ENCODE measurements at regions not wholly inside any gene's neighbourhood (a gene's known extent, or its start where the extent isn't known, plus 50 kb on each side); places are given as distances from the start of the nearest gene placed in this dataset.

- Histone ChIP-seq H3K4ac (ENCODE audit: low read depth, low read length) (no peak overlapping the region), H3K9me3 (ENCODE audit: control insufficient read depth, low read depth, low read length) (no peaks in the 10 kb centered on the region), H3K23ac (ENCODE audit: insufficient read length, low read depth, low read length) (no peak overlapping the region), H3K27ac (ENCODE audit: insufficient read length, low read depth, low read length) (no peak overlapping the region), H2BK20ac (ENCODE audit: low read depth, low read length, poor library complexity, severe bottlenecking) (no peak overlapping the region), H3K18ac (ENCODE audit: insufficient read length, low read depth, low read length) (no peak overlapping the region), H4K91ac (ENCODE audit: insufficient read length, low read depth, low read length) (no peak overlapping the region), H3K79me1 (ENCODE audit: insufficient read depth, low read depth, low read length, poor library complexity, severe bottlenecking) (no peaks in the 10 kb centered on the region), H3K4me2 (ENCODE audit: insufficient read depth, insufficient read length, low read length) (no peak overlapping the region), H2BK120ac (ENCODE audit: low read depth, low read length, poor library complexity, severe bottlenecking) (no peak overlapping the region), H3K4me1 (ENCODE audit: insufficient read depth, low read length) (no peaks in the 10 kb centered on the region), H3K14ac (ENCODE audit: insufficient read depth, low read length) (no peak overlapping the region), H4K8ac (replicated peaks; ENCODE audit: insufficient read length, low read depth, low read length) (no peak overlapping the region), H4K5ac (ENCODE audit: insufficient read length, low read depth, low read length) (no peak overlapping the region), H2BK12ac (ENCODE audit: insufficient read length, low read depth, low read length) (no peak overlapping the region), H4K20me1 (ENCODE audit: control insufficient read depth, insufficient read depth, insufficient read length) (no peaks in the 10 kb centered on the region), H3K27me3 (ENCODE audit: insufficient read depth, low read length) (no peaks in the 10 kb centered on the region), H3K23me2 (ENCODE audit: insufficient read length, low read depth, low read length, poor library complexity, severe bottlenecking) (no peaks in the 10 kb centered on the region), H3T11ph (ENCODE audit: low read length) (no peak overlapping the region), H3K9ac (ENCODE audit: extremely low read depth, insufficient read length, low read length) (no peak overlapping the region), H3K56ac (ENCODE audit: insufficient read length, low read depth, low read length) (no peak overlapping the region), H2AK5ac (ENCODE audit: insufficient read length, low read length) (no peak overlapping the region), H2AFZ (ENCODE audit: low read length) (no peak overlapping the region), H2BK15ac (ENCODE audit: low read depth, low read length) (no peak overlapping the region), H2BK5ac (ENCODE audit: insufficient read length, low read length) (no peak overlapping the region), H3K79me2 (ENCODE audit: insufficient read depth, low read length) (no peaks in the 10 kb centered on the region)
- no peak for TF ChIP-seq CTCF (conservative IDR thresholded peaks at IDR 0.05)
- Mint-ChIP-seq H3K27me3 (ENCODE audit: low read depth) (no peaks in the 10 kb centered on the region), H3K36me3 (ENCODE audit: insufficient read depth in 1 of 3, low read depth in 3 of 3) (no peaks in the 10 kb centered on the region), H3K9me3 (no peaks in the 10 kb centered on the region), H3K4me1 (peaks cover 0 to 9% of the 10 kb centered on the region in 2 experiments; a peak in 1 of 4 replicates), H3K27ac (no peak overlapping the region), H3K4me3 (no peak overlapping the region)
- WGBS (ENCODE audit: extremely low coverage, insufficient read length, low lambda C conversion rate) = no CpG with 5 or more reads among the region's 5 CpGs
- no peak for DNase-seq
Measured at GRCh38 chr6:163720005-163720404, 305.5 kb downstream of the QKI start.

Measured in H9 (cell line).